HG02798 (cell line): ENCODE measurements at regions not wholly inside any gene's neighbourhood (a gene's known extent, or its start where the extent isn't known, plus 50 kb on each side); places are given as distances from the start of the nearest gene placed in this dataset.
"Not testable (repeated sequence)": the region's sequence is repeated elsewhere in the genome, so short reads cannot be mapped to it uniquely, and the experiment has no call there.

Experiments
- ATAC-seq: cut with Tn5 transposase; IDR thresholded peaks from one replicate; pipeline ENCODE4 v1.9.1; 2021; ENCODE audit warnings: mild to moderate bottlenecking; ENCODE audit not compliant: unreplicated experiment, poor library complexity

DNA sequence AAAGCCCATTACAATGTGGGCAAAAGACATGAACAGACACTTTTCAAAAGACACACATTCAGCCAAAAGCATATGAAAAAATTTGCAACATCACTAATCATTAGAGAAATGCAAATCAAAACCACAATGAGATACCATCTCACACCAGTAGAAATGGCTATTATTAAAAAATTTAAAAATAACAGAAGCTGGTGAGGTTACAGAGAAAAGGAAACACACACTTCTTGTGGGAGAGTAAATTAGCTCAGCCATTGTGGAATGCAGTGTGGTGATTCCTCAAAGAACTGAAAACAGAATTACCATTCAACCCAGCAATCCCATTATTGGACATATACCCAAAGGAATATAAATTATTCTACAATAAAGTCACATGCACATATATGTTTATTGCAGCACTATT is 585.2 kb upstream of the TUSC1 start:
- ATAC-seq = no peak

GRCh38 chr9:26262421-26263107 is 584.3 kb upstream of the TUSC1 start:
- no peak for ATAC-seq

DNA sequence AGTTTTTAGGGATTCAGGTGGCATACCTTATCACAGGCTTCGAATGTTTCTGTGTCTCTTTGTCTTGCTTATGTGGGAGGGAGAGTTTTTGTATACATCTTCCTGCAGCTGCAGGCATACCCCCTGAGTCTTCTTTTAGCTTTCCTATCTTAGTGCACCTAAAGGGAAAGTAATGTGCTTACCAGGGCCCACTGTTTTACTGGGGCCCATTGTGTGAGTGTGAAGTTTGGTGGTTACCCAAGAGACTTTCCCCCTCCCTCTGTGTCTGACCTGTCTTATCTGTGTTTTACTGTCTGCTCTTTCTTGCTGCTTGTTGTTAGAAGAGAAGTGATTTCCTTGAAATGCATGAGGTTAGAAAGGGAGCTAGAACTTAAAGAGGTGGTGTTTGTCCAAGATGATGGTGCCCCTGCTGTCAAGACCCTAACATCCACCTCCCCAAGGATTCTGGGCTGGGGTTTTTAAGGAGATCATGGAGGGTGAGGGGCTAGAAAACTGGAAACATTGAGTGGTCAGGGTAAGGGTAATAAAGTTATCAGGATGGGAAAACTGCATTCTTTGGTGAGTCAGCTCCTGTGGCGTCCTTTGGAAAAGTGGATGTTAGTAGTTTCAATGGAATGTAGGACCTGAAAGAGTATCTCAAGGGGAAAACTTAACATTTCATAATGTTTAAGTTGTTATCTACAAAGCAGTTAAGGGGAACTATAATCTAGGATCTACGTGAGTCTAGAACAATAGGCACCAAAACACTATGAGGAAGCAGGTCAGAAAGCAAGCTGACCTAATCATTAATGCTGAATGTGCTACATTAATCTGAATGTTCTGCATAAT is 583.5 kb upstream of the TUSC1 start:
- no peak for ATAC-seq

GRCh38 chr9:26260238-26260637 is 582.0 kb upstream of the TUSC1 start:
- ATAC-seq = no peak

DNA sequence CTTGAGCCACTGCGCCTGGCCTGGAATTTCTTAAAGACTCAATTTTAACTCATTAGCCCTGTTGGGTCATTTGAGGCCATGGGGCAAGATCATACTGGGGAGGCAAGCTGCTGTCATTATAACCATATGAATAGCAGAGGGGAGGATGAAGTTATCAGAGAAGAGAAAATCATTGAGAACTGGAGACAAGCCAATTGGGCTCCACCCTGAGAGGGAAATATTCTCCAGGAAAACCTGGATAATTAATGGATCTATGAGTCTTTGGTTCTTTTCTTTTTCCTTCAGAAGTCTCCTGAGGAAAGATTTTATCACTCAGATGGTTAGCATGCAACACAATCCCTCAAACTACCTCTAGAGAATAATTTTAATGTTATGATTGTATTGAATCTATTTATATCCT is 569.6 kb upstream of the TUSC1 start:
- no peak for ATAC-seq

- no peak for ATAC-seq
These were observed 566.6 kb upstream of the TUSC1 start for GRCh38 chr9:26244661-26245451.

DNA sequence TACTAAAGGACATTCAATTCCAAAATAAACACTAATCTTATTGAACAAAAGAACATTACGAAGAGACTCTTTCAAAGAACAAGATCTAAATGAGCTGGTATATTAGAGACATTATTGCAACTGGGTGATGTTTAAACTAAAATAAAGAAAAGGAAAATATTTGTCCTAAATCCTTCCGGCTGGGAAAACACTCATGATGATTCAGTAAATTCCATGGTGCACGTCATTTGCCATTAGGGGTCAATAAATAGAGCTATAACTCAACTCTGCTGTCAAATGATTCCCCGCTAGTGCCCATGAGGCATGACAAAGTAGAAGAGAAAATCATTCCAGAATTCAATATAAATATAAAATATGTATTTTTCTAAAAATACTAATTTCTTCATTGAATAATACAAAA is 565.5 kb upstream of the TUSC1 start:
- ATAC-seq = no peak

DNA sequence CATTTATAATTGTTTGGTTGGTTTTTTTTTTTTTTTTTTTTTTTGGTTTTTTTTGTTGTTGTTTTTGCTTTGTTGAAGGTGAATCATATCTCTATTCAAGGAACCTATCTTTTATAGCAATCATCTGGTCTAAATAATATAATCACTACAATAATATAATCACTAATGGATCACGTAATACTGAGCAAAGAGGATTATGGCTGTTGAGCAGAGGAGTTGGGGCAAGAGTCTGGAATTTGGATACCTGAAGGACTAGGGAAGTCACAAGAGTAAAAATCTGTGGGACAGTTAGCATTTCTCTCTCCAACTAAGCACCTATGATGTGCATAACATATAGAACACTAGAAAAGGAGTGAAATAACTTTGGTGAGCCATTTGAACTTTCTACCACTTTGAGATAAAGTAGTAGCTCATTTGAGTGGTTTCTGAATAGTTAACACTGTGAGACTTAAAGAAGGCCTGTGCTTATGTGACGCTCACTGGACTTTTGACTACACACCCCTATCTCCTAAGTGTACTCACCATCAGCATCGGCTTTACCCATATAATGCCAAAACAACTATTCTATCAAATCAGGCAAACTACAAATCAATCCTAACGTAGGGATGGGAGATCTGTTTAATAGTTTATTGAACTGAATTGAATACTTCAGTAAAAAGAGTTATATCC is 564.9 kb upstream of the TUSC1 start:
- ATAC-seq = no peak

GRCh38 chr9:26240020-26240419 is 561.8 kb upstream of the TUSC1 start:
- ATAC-seq = no peak

- ATAC-seq = no peak
These were observed 559.0 kb upstream of the TUSC1 start for GRCh38 chr9:26237256-26237655.

GRCh38 chr9:26234865-26235264 is 556.6 kb upstream of the TUSC1 start:
- ATAC-seq = no peak

GRCh38 chr9:26231391-26231790 is 553.1 kb upstream of the TUSC1 start:
- no peak for ATAC-seq

- ATAC-seq = no peak
These were observed 551.2 kb upstream of the TUSC1 start for GRCh38 chr9:26229324-26230054.

DNA sequence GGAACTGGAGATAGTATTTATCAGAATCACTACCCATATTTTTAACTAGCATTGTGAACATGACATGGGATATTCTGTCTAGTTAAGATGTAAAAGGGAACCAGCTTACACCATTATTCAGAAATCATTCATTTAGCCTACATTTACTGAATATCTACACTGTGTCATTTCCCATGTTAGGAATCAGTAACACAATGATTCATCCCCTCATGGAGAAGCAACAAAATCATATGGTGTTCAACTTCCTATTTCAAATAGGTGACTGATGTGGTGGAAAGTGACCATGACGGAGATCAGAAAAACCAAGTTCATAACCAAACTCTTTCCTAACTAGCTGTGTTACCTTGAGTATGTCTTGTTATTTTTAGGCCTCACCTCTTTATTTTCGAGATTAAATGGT is 550.0 kb upstream of the TUSC1 start:
- no peak for ATAC-seq

- no peak for ATAC-seq
These were observed 543.0 kb upstream of the TUSC1 start for GRCh38 chr9:26221290-26221689.

DNA sequence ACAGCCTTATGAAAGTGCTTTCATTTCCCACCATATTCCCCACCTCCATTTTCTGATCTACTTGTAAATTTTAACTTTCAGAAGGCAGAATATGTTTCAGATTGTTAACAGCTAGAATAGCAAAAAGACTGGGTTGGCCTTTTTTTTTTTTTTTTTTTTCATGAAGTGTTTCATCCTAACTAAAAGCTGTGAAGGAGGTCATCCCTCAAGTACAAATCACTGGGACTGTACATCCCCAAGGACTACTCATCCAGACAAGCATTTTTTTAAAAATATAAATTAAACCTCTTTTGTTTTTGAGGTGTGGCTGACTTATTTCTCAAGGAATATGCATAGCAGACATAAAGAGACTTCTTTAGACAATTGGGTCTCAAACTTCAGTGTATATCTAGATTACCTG is 542.1 kb upstream of the TUSC1 start:
- ATAC-seq = no peak

- no peak for ATAC-seq
These were observed 541.7 kb upstream of the TUSC1 start for GRCh38 chr9:26219961-26220360.

GRCh38 chr9:26216702-26217101 is 538.5 kb upstream of the TUSC1 start:
- ATAC-seq = no peak

DNA sequence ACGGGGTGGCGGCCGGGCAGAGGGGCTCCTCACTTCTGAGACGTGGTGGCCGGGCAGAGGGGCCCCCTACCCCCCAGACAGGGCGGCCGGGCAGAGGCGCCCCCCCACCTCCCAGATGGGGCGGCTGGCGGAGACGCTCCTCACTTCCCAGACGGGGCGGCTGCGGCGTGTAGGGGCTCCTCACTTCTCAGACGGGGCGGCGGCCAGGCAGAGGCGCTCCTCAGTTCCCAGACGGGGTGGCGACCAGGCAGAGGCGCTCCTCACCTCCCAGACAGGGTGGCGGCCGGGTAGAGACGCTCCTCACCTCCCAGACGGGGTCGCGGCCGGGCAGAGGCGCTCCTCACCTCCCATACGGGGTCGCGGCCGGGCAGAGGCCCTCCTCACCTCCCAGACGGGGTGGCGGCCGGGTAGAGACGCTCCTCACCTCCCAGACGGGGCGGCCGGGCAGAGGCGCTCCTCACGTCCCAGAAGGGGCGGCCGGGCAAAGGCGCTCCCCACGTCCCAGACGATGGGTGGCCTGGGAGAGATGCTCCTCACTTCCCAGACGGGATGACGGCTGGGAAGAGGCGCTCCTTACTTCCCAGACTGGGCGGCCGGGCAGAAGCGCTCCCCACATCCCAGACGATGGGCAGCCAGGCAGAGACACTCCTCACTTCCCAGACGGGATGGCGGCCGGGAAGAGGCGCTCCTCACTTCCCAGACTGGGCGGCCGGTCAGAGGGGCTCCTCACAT is 536.6 kb upstream of the TUSC1 start:
- not testable (repeated sequence) for ATAC-seq
